Suprapubic skin (tissue), 4 donors: ENCODE measurements at regions not wholly inside any gene's neighbourhood (a gene's known extent, or its start where the extent isn't known, plus 50 kb on each side); places are given as distances from the start of the nearest gene placed in this dataset.

Experiments
- EP300 ChIP-seq: sonication (generic); formaldehyde crosslinking; IDR thresholded peaks from one replicate; pipeline ENCODE4 v1.6.1; 2017; ENCODE audit warnings: antibody characterized with exemption
- POLR2A ChIP-seq, 2 donors: fragments of 450-650 bp; IDR thresholded peaks; one replicate each; pipeline ENCODE4 v1.6.1; 2017; ENCODE audit warnings: antibody characterized with exemption in 2 of 2, mild to moderate bottlenecking in 2 of 2, moderate library complexity in 2 of 2
- POLR2AphosphoS5 ChIP-seq, 3 donors: sonication (generic); formaldehyde crosslinking; IDR thresholded peaks; one replicate each; pipeline ENCODE4 v1.6.1; 2017; ENCODE audit warnings: antibody characterized with exemption in 3 of 3
- TF ChIP-seq, protein P1 (sequence below), 2 donors: fragments of 200-600 bp in 1 of 2; fragments of 450-650 bp in 1 of 2; sonication (generic) in 1 of 2; IDR thresholded peaks; one replicate each; pipeline ENCODE4 v1.5.1; 2016 to 2019; ENCODE audit warnings: antibody characterized with exemption in 2 of 2, mild to moderate bottlenecking in 1 of 2, moderate library complexity in 1 of 2

DNA sequence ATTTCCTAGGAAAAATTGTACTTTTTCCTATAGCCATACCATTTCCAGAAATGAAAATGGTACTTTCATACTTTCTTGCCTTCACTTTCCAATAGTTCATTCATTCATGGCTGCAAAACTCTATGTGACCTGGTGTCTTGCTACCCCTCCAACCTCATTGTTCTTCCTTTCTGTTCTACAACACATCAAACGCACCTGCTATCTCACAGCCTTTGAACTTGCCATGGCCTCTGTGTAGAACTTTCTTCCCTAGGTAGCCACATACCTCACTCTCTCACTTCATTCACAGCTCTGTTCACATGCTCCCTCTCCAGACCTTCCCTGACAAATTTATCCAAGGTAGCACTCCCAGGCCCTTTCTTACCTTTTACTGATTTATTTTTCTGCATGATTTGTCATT is 149.2 kb downstream of the DUSP6 start:
- TF ChIP-seq, protein P1, sequence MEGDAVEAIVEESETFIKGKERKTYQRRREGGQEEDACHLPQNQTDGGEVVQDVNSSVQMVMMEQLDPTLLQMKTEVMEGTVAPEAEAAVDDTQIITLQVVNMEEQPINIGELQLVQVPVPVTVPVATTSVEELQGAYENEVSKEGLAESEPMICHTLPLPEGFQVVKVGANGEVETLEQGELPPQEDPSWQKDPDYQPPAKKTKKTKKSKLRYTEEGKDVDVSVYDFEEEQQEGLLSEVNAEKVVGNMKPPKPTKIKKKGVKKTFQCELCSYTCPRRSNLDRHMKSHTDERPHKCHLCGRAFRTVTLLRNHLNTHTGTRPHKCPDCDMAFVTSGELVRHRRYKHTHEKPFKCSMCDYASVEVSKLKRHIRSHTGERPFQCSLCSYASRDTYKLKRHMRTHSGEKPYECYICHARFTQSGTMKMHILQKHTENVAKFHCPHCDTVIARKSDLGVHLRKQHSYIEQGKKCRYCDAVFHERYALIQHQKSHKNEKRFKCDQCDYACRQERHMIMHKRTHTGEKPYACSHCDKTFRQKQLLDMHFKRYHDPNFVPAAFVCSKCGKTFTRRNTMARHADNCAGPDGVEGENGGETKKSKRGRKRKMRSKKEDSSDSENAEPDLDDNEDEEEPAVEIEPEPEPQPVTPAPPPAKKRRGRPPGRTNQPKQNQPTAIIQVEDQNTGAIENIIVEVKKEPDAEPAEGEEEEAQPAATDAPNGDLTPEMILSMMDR (IDR thresholded peaks at IDR 0.05), result no peak
- TF ChIP-seq POLR2A (IDR thresholded peaks at IDR 0.05) (no peak), POLR2AphosphoS5 (IDR thresholded peaks at IDR 0.05) (no peak), EP300 (no peak)
